Esophagus squamous epithelium (tissue), 4 donors: ENCODE measurements at regions not wholly inside any gene's neighbourhood (a gene's known extent, or its start where the extent isn't known, plus 50 kb on each side); places are given as distances from the start of the nearest gene placed in this dataset.

Experiments
- CTCF ChIP-seq, 6 experiments: fragments of 450-650 bp in 4 of 6; fragments of 200-600 bp in 2 of 6; sonication (generic) in 2 of 6; IDR thresholded peaks; one replicate each; pipeline ENCODE4 v1.5.1; 2016 to 2019; ENCODE audit warnings: antibody characterized with exemption in 6 of 6, mild to moderate bottlenecking in 4 of 6, moderate library complexity in 4 of 6
- POLR2A ChIP-seq, 4 donors: fragments of 450-650 bp; IDR thresholded peaks; one replicate each; pipeline ENCODE4 v1.6.1; 2017; ENCODE audit warnings: antibody characterized with exemption in 4 of 4, mild to moderate bottlenecking in 4 of 4, moderate library complexity in 3 of 4

- no peak for TF ChIP-seq CTCF (IDR thresholded peaks at IDR 0.05)
- TF ChIP-seq POLR2A (IDR thresholded peaks at IDR 0.05): no peak
Observed at GRCh38 chr16:5378531-5378930, 280.9 kb upstream of the EEF2KMT start.
